PFSK-1 (cell line): ENCODE measurements at regions not wholly inside any gene's neighbourhood (a gene's known extent, or its start where the extent isn't known, plus 50 kb on each side); places are given as distances from the start of the nearest gene placed in this dataset.

ENCODE experiments used
- POLR2AphosphoS5 ChIP-seq: IDR thresholded peaks from 2 replicates; pipeline ENCODE4 v1.6.1; 2012; ENCODE audit warnings: low read depth, mild to moderate bottlenecking, control low read depth, low read length, moderate library complexity
- REST ChIP-seq, 2 experiments: IDR thresholded peaks; 2 replicates each; pipeline versions ENCODE4 v1.6.1 to v1.8.0; 2011 to 2012; ENCODE audit warnings: low read depth in 2 of 2, low read length in 2 of 2, control low read depth in 1 of 2, inconsistent platforms in 1 of 2, mild to moderate bottlenecking in 1 of 2, moderate library complexity in 1 of 2; ENCODE audit not compliant: insufficient read depth in 1 of 2
- SIN3A ChIP-seq: IDR thresholded peaks from 2 replicates; pipeline ENCODE4 v1.6.1; 2012; ENCODE audit warnings: mild to moderate bottlenecking, low read length, moderate library complexity, borderline replicate concordance; ENCODE audit not compliant: insufficient read depth
- TAF1 ChIP-seq: IDR thresholded peaks from 2 replicates; pipeline ENCODE4 v1.6.1; 2012; ENCODE audit warnings: low read length, control low read depth, borderline replicate concordance; ENCODE audit not compliant: insufficient read depth

GRCh38 chr12:92492995-92493394, 209.8 kb upstream of the PLEKHG7 start:
- TF ChIP-seq REST (IDR thresholded peaks at IDR 0.05; ENCODE audit: insufficient read depth in 1 of 2, low read depth in 2 of 2, low read length in 2 of 2) = no peak
- no peak for TF ChIP-seq TAF1
- TF ChIP-seq POLR2AphosphoS5 = no peak
- no peak for TF ChIP-seq SIN3A
